GM18907 (cell line): ENCODE measurements at regions not wholly inside any gene's neighbourhood (a gene's known extent, or its start where the extent isn't known, plus 50 kb on each side); places are given as distances from the start of the nearest gene placed in this dataset.

Experiments
- ATAC-seq: cut with Tn5 transposase; IDR thresholded peaks from one replicate; pipeline ENCODE4 v1.9.1; 2021; ENCODE audit warnings: mild to moderate bottlenecking, moderate library complexity; ENCODE audit not compliant: unreplicated experiment

GRCh38 chr11:100635194-100635593, 51.9 kb upstream of the ARHGAP42 start:
- no peak for ATAC-seq

GRCh38 chr11:100636536-100636935, 50.6 kb upstream of the ARHGAP42 start:
- no peak for ATAC-seq
